Neural crest cell (in vitro differentiated cells): ENCODE measurements at regions not wholly inside any gene's neighbourhood (a gene's known extent, or its start where the extent isn't known, plus 50 kb on each side); places are given as distances from the start of the nearest gene placed in this dataset.
A peak's percentile ranks its signal among the peaks of the same experiment; 100 is the strongest.

Experiments
- DNase-seq: peaks from one replicate; pipeline ENCODE4 v3.0.0; 2021; ENCODE audit warnings: low read depth, mixed read lengths, low spot score
- H3K27ac Mint-ChIP-seq: one replicate; pipeline ENCODE4 v1.8.0; 2021; ENCODE audit warnings: mild to moderate bottlenecking, mixed read lengths; ENCODE audit not compliant: unreplicated experiment
- H3K27me3 Mint-ChIP-seq: 2 replicates; pipeline ENCODE4 v1.8.0; 2021; ENCODE audit warnings: low read depth, mild to moderate bottlenecking, mixed read lengths
- H3K36me3 Mint-ChIP-seq: 2 replicates; pipeline ENCODE4 v1.8.0; 2021; ENCODE audit warnings: low read depth, mild to moderate bottlenecking, mixed read lengths
- H3K4me1 Mint-ChIP-seq: 2 replicates; pipeline ENCODE4 v1.8.0; 2021; ENCODE audit warnings: mixed read lengths
- H3K4me3 Mint-ChIP-seq: one replicate; pipeline ENCODE4 v1.8.0; 2021; ENCODE audit warnings: mild to moderate bottlenecking, mixed read lengths
- H3K9me3 Mint-ChIP-seq: 2 replicates; pipeline ENCODE4 v1.8.0; 2021; ENCODE audit warnings: mixed read lengths
- CTCF ChIP-seq: fragments of 200-600 bp; sonication (generic); conservative IDR thresholded peaks from 2 replicates; pipeline ENCODE4 v1.5.0; 2021; ENCODE audit warnings: antibody characterized with exemption, mild to moderate bottlenecking

GRCh38 chr6:56756791-56757587, 114.3 kb upstream of the DST start:
- Mint-ChIP-seq H3K27ac (peak overlapping the region; percentile 16), H3K27me3 (no peaks in the 10 kb centered on the region), H3K36me3 (no peaks in the 10 kb centered on the region), H3K9me3 (no peaks in the 10 kb centered on the region), H3K4me1 (peaks cover 49% of the 10 kb centered on the region), H3K4me3 (no peak overlapping the region)
- no peak for DNase-seq
- TF ChIP-seq CTCF: no peak

GRCh38 chr6:56756219-56756789, 113.6 kb upstream of the DST start:
- H3K27ac Mint-ChIP-seq: peak overlapping the region; percentile 16
- no peaks in the 10 kb centered on the region for H3K9me3 Mint-ChIP-seq
- no peak for DNase-seq
- H3K4me1 Mint-ChIP-seq: peaks cover 54% of the 10 kb centered on the region
- no peak overlapping the region for H3K4me3 Mint-ChIP-seq
- no peak for TF ChIP-seq CTCF
- H3K36me3 Mint-ChIP-seq: no peaks in the 10 kb centered on the region
- H3K27me3 Mint-ChIP-seq: no peaks in the 10 kb centered on the region

GRCh38 chr6:56755040-56755439, 112.4 kb upstream of the DST start:
- Mint-ChIP-seq H3K4me1 (peaks cover 55% of the 10 kb centered on the region), H3K27me3 (no peaks in the 10 kb centered on the region), H3K9me3 (no peaks in the 10 kb centered on the region), H3K36me3 (no peaks in the 10 kb centered on the region), H3K27ac (no peak overlapping the region), H3K4me3 (no peak overlapping the region)
- DNase-seq: no peak
- TF ChIP-seq CTCF: no peak

GRCh38 chr6:56753811-56754210, 111.1 kb upstream of the DST start:
- TF ChIP-seq CTCF: no peak
- Mint-ChIP-seq H3K27ac (no peak overlapping the region), H3K4me3 (no peak overlapping the region), H3K27me3 (no peaks in the 10 kb centered on the region), H3K4me1 (peaks cover 48% of the 10 kb centered on the region), H3K9me3 (no peaks in the 10 kb centered on the region), H3K36me3 (no peaks in the 10 kb centered on the region)
- no peak for DNase-seq

GRCh38 chr6:56752534-56752933, 109.8 kb upstream of the DST start:
- H3K27ac Mint-ChIP-seq: peak overlapping the region; percentile 65
- H3K4me3 Mint-ChIP-seq: no peak overlapping the region
- H3K9me3 Mint-ChIP-seq: no peaks in the 10 kb centered on the region
- DNase-seq: no peak
- H3K27me3 Mint-ChIP-seq: no peaks in the 10 kb centered on the region
- no peak for TF ChIP-seq CTCF
- peaks cover 41% of the 10 kb centered on the region for H3K4me1 Mint-ChIP-seq
- H3K36me3 Mint-ChIP-seq: no peaks in the 10 kb centered on the region
